OCI-LY1 (cell line): ENCODE measurements at regions not wholly inside any gene's neighbourhood (a gene's known extent, or its start where the extent isn't known, plus 50 kb on each side); places are given as distances from the start of the nearest gene placed in this dataset.
"Not testable (repeated sequence)": the region's sequence is repeated elsewhere in the genome, so short reads cannot be mapped to it uniquely, and the experiment has no call there.

Source experiments
- H2AFZ ChIP-seq: fragments of 200-600 bp; sonication (generic), shearing (Covaris generic); 2 replicates; pipeline ENCODE4 v1.6.0; 2014; ENCODE audit warnings: antibody characterized with exemption, mild to moderate bottlenecking, low read length
- H3F3A ChIP-seq: fragments of 200-600 bp; sonication (generic), shearing (Covaris generic); 2 replicates; pipeline ENCODE4 v1.6.0; 2014; ENCODE audit warnings: mild to moderate bottlenecking, antibody characterized with exemption, low read length, moderate library complexity; ENCODE audit not compliant: insufficient read depth
- H3K27ac ChIP-seq: fragments of 200-600 bp; sonication (generic); 2 replicates; pipeline ENCODE4 v1.5.1; 2014; ENCODE audit warnings: low read length, mixed run types, mild to moderate bottlenecking, low read depth; ENCODE audit not compliant: poor library complexity, severe bottlenecking
- H3K27me3 ChIP-seq: fragments of 200-600 bp; sonication (generic); 2 replicates; pipeline ENCODE4 v1.6.0; 2014; ENCODE audit warnings: antibody characterized with exemption, mild to moderate bottlenecking, low read length, moderate library complexity; ENCODE audit not compliant: insufficient read depth
- H3K36me3 ChIP-seq: fragments of 200-600 bp; sonication (generic); 2 replicates; pipeline ENCODE4 v1.6.1; 2014; ENCODE audit warnings: mild to moderate bottlenecking, antibody characterized with exemption, low read length, moderate library complexity, mixed read lengths; ENCODE audit not compliant: insufficient read depth
- H3K4me1 ChIP-seq: fragments of 200-600 bp; sonication (generic); 2 replicates; pipeline ENCODE4 v1.5.1; 2014; ENCODE audit warnings: mild to moderate bottlenecking, low read length, moderate library complexity; ENCODE audit not compliant: insufficient read depth, severe bottlenecking
- H3K4me2 ChIP-seq: fragments of 200-600 bp; sonication (generic), shearing (Covaris generic); 2 replicates; pipeline ENCODE4 v1.6.1; 2014; ENCODE audit warnings: low read length
- H3K4me3 ChIP-seq: fragments of 200-600 bp; sonication (generic); 2 replicates; pipeline ENCODE4 v1.5.1; 2014; ENCODE audit warnings: low read length, low read depth, mild to moderate bottlenecking, mixed read lengths; ENCODE audit not compliant: poor library complexity, severe bottlenecking
- H3K79me2 ChIP-seq: fragments of 200-600 bp; shearing (Covaris generic); 2 replicates; pipeline ENCODE4 v1.6.1; 2016; ENCODE audit warnings: mixed run types, low read length, mixed read lengths; ENCODE audit not compliant: insufficient read depth
- H3K9ac ChIP-seq: fragments of 200-600 bp; sonication (generic), shearing (Covaris generic); 2 replicates; pipeline ENCODE4 v1.6.1; 2014; ENCODE audit warnings: mild to moderate bottlenecking, low read length, mixed read lengths
- H3K9me2 ChIP-seq: fragments of 200-600 bp; sonication (generic), shearing (Covaris generic); 2 replicates; pipeline ENCODE4 v1.6.1; 2014; ENCODE audit warnings: low read depth, mild to moderate bottlenecking, low read length, mixed read lengths
- H3K9me3 ChIP-seq: fragments of 200-600 bp; shearing (Covaris generic); 2 replicates; pipeline ENCODE4 v1.6.1; 2014; ENCODE audit warnings: low read length, mixed read lengths
- H4K20me1 ChIP-seq: fragments of 200-600 bp; sonication (generic), shearing (Covaris generic); 2 replicates; pipeline ENCODE4 v1.6.0; 2016; ENCODE audit warnings: mild to moderate bottlenecking, low read length; ENCODE audit not compliant: insufficient read depth
- CTCF ChIP-seq: fragments of 200-600 bp; sonication (generic), shearing (Covaris generic); IDR thresholded peaks from 2 replicates; pipeline ENCODE4 v1.5.1; 2017; ENCODE audit warnings: mild to moderate bottlenecking, antibody characterized with exemption, low read length, moderate library complexity, mixed read lengths
- EZH2 ChIP-seq: fragments of 200-600 bp; sonication (generic), shearing (Covaris generic); IDR thresholded peaks from 2 replicates; pipeline ENCODE4 v1.8.0; 2017; ENCODE audit warnings: borderline replicate concordance, mixed run types, mild to moderate bottlenecking, antibody characterized with exemption, low read length, moderate library complexity, mixed read lengths

- Histone ChIP-seq H3K4me3 (no peak overlapping the region), H3K9me2 (no peaks in the 10 kb centered on the region), H3K79me2 (no peaks in the 10 kb centered on the region), H3K9me3 (no peaks in the 10 kb centered on the region), H3K36me3 (no peaks in the 10 kb centered on the region), H3K4me2 (no peak overlapping the region), H4K20me1 (no peaks in the 10 kb centered on the region), H3K9ac (no peak overlapping the region), H3F3A (no peaks in the 10 kb centered on the region), H2AFZ (no peak overlapping the region), H3K27me3 (no peaks in the 10 kb centered on the region), H3K4me1 (no peaks in the 10 kb centered on the region), H3K27ac (no peak overlapping the region)
- TF ChIP-seq EZH2 (no peak), CTCF (no peak; the same call in 1 of the 2 replicates)
Observed at GRCh38 chr10:42707234-42707633, 68.9 kb upstream of the ZNF33B start.

- H4K20me1 ChIP-seq, H3K27me3 ChIP-seq, H3K9me3 ChIP-seq, H2AFZ ChIP-seq, H3K4me1 ChIP-seq, H3K4me2 ChIP-seq, H3K4me3 ChIP-seq, H3K79me2 ChIP-seq, H3K36me3 ChIP-seq, H3K9ac ChIP-seq, H3K9me2 ChIP-seq, H3K27ac ChIP-seq, H3F3A ChIP-seq: not testable (repeated sequence)
Observed at GRCh38 chr10:42719339-42719738, 63.3 kb upstream of the BMS1 start.

- no peaks in the 10 kb centered on the region for H3K4me1 ChIP-seq
- no peaks in the 10 kb centered on the region for H3K79me2 ChIP-seq
- no peaks in the 10 kb centered on the region for H3K9me3 ChIP-seq
- no peaks in the 10 kb centered on the region for H4K20me1 ChIP-seq
- no peaks in the 10 kb centered on the region for H3K9me2 ChIP-seq
- H3K27ac ChIP-seq = no peak overlapping the region
- H3K4me2 ChIP-seq = no peak overlapping the region
- H3K36me3 ChIP-seq = no peaks in the 10 kb centered on the region
- H3F3A ChIP-seq = no peaks in the 10 kb centered on the region
- H3K27me3 ChIP-seq = no peaks in the 10 kb centered on the region
- no peak overlapping the region for H2AFZ ChIP-seq
- no peak overlapping the region for H3K4me3 ChIP-seq
- H3K9ac ChIP-seq = no peak overlapping the region
- no peak for TF ChIP-seq CTCF
- no peak for TF ChIP-seq EZH2
Observed at GRCh38 chr10:42722575-42722974, 60.0 kb upstream of the BMS1 start.

GRCh38 chr10:42723549-42723948, 59.0 kb upstream of the BMS1 start:
- not testable (repeated sequence) for H3K79me2 ChIP-seq, H3K27ac ChIP-seq, H3K27me3 ChIP-seq, H3F3A ChIP-seq, H3K4me2 ChIP-seq, H3K9me3 ChIP-seq, H2AFZ ChIP-seq, H3K36me3 ChIP-seq, H3K4me3 ChIP-seq, H3K4me1 ChIP-seq, H4K20me1 ChIP-seq, H3K9ac ChIP-seq, H3K9me2 ChIP-seq

GRCh38 chr10:42724660-42725059, 57.9 kb upstream of the BMS1 start:
- not testable (repeated sequence) for H3K9me3 ChIP-seq, H3K9ac ChIP-seq, H3K36me3 ChIP-seq

More at GRCh38 chr10:42724660-42725059, 57.9 kb upstream of the BMS1 start:
- H3F3A ChIP-seq, H3K4me1 ChIP-seq, H3K4me3 ChIP-seq, H4K20me1 ChIP-seq, H3K27ac ChIP-seq, H2AFZ ChIP-seq, H3K9me2 ChIP-seq, H3K4me2 ChIP-seq, H3K27me3 ChIP-seq, H3K79me2 ChIP-seq: not testable (repeated sequence)
